Subcutaneous abdominal adipose tissue (tissue), 5 donors: ENCODE measurements at regions not wholly inside any gene's neighbourhood (a gene's known extent, or its start where the extent isn't known, plus 50 kb on each side); places are given as distances from the start of the nearest gene placed in this dataset.

ENCODE experiments used
- H3K27ac ChIP-seq: one replicate; pipeline ENCODE4 v1.7.0; 2013; ENCODE audit warnings: low read depth, mild to moderate bottlenecking, inconsistent platforms, low read length, moderate library complexity
- H3K27me3 ChIP-seq, 5 donors: one replicate each; pipeline ENCODE4 v1.7.0; 2013; ENCODE audit warnings: low read length in 5 of 5, inconsistent platforms in 1 of 5; ENCODE audit not compliant: control insufficient read depth in 5 of 5, insufficient read depth in 4 of 5
- H3K36me3 ChIP-seq, 5 donors: one replicate each; pipeline ENCODE4 v1.7.0; 2013; ENCODE audit warnings: low read length in 5 of 5; ENCODE audit not compliant: control insufficient read depth in 5 of 5, insufficient read depth in 5 of 5
- H3K4me1 ChIP-seq, 5 donors: one replicate each; pipeline ENCODE4 v1.7.0; 2013; ENCODE audit warnings: low read length in 5 of 5, mild to moderate bottlenecking in 3 of 5, moderate library complexity in 1 of 5; ENCODE audit not compliant: control insufficient read depth in 5 of 5, insufficient read depth in 5 of 5
- H3K4me3 ChIP-seq, 5 donors: one replicate each; pipeline ENCODE4 v1.7.0; 2013; ENCODE audit warnings: low read length in 5 of 5, low read depth in 1 of 5
- H3K9ac ChIP-seq, 5 donors: one replicate each; pipeline ENCODE4 v1.7.0; 2013; ENCODE audit warnings: low read length in 5 of 5, mild to moderate bottlenecking in 4 of 5, moderate library complexity in 3 of 5
- H3K9me3 ChIP-seq, 5 donors: one replicate each; pipeline ENCODE4 v1.7.0; 2013; ENCODE audit warnings: low read length in 5 of 5; ENCODE audit not compliant: control insufficient read depth in 5 of 5
- donor health status: healthy.
- donor health status: healthy.
- donor health status: healthy.
- donor health status: healthy.
- donor health status: healthy.

DNA sequence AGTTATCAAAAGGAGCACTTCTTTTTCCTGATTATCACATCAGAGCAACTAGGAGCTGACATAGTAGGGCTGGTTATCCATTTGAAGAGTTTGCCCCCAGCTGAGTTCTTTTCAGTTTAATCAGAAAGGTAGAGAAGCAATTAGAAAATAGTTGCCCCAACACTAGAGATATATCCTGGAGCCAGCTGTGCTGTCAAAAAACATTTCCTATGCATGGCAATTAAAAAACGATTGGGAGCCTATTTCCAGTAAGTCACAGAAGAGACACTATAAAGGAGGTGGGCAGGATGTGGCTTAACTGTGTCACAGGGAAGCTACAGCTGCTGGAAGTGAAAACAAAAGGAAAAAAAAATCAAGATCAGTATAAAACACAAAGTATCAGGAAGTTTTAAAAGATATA is 155.7 kb upstream of the SLITRK1 start:
- no peak overlapping the region for H3K4me3 ChIP-seq
- H3K4me1 ChIP-seq = no peaks in the 10 kb centered on the region
- no peak overlapping the region for H3K27ac ChIP-seq
- no peak overlapping the region for H3K9ac ChIP-seq
- no peaks in the 10 kb centered on the region for H3K27me3 ChIP-seq
- no peaks in the 10 kb centered on the region for H3K36me3 ChIP-seq
- no peaks in the 10 kb centered on the region for H3K9me3 ChIP-seq

DNA sequence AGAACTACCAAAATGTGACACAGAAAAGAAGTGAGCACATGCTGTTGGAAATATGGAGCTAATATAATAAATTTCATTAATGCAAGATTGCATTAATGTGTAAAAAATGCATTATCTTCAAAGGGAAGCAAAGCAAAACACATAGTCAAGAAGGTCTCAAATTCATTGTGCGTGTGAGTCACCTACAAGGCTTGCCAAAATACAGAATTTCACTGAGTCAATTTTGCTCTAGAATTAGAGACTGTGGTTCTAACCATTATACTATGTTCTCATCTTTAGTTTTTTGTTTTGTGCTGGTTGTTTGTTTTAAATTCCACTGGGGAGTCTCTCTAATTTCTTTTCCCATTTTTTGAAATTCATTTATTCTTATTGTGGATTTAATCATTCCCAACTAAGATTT is 149.8 kb upstream of the SLITRK1 start:
- no peaks in the 10 kb centered on the region for H3K9me3 ChIP-seq
- no peaks in the 10 kb centered on the region for H3K36me3 ChIP-seq
- H3K27me3 ChIP-seq = no peaks in the 10 kb centered on the region
- H3K4me3 ChIP-seq = no peak overlapping the region
- no peaks in the 10 kb centered on the region for H3K4me1 ChIP-seq
- no peak overlapping the region for H3K9ac ChIP-seq
- H3K27ac ChIP-seq = no peak overlapping the region

DNA sequence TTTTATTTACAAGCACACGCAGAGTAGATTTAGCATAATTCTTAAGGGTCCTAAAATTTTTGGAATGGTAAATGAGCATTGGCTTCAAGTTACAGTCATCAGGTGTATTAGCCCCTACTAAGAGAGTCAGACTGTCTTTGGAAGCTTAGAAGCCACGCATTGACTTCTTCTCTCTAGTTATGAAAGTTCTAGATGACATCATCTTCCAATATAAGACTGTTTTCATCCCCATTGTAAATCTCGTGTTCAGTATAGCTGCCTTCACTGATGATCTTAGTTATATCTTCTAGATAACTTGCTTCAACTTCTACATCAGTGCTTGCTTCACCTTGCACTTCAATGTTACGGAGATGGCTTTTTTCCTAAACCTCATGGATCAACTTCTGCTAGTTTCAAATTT is 148.8 kb upstream of the SLITRK1 start:
- Histone ChIP-seq H3K36me3 (no peaks in the 10 kb centered on the region), H3K27ac (no peak overlapping the region), H3K27me3 (no peaks in the 10 kb centered on the region)

DNA sequence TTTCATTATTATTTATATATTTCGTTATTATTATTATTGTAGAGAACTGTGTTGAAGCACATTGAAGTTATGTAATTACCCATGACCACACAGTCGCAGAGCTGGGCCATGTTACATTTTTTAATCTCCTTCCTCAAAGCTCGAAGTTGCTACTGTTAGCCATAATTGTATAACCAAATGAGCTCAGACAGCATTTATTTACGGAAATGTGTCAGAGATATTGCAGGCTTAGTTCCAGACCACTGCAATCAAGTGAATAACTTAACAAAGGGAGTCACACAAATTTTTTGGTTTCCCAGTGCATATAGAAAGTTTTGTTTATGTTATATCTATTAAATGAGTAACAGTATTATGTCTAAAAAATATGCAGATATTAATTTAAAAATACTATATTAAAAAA is 147.1 kb upstream of the SLITRK1 start:
- Histone ChIP-seq H3K4me1 (no peaks in the 10 kb centered on the region), H3K36me3 (no peaks in the 10 kb centered on the region), H3K9me3 (no peaks in the 10 kb centered on the region), H3K4me3 (no peak overlapping the region), H3K27ac (no peak overlapping the region), H3K9ac (no peak overlapping the region), H3K27me3 (no peaks in the 10 kb centered on the region)

More for the DNA sequence above, 148.8 kb upstream of the SLITRK1 start:
- H3K9me3 ChIP-seq = no peaks in the 10 kb centered on the region
- no peak overlapping the region for H3K9ac ChIP-seq
- H3K4me1 ChIP-seq = no peaks in the 10 kb centered on the region
- no peak overlapping the region for H3K4me3 ChIP-seq

DNA sequence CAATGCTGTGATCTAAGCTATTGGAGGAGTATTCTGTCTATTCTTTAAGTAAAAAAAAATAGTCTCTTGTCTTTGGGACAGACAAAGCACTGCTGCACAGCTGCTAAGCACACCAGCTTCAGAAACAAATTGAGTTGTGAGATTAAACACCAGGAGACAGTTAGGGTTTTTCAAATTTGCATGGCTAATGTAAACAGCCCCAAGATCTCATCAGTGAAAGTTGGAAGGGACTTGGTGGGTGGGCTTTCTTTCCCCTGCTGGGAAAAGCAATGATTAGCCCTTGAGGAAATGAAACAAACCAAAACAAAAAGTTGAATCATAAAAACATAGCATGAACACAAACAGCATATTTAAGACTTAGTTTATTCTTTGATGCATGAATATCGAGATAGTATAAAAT is 143.6 kb upstream of the SLITRK1 start:
- Histone ChIP-seq H3K9me3 (no peaks in the 10 kb centered on the region), H3K36me3 (no peaks in the 10 kb centered on the region), H3K4me3 (no peak overlapping the region), H3K9ac (no peak overlapping the region), H3K27me3 (no peaks in the 10 kb centered on the region), H3K27ac (no peak overlapping the region), H3K4me1 (no peaks in the 10 kb centered on the region)

DNA sequence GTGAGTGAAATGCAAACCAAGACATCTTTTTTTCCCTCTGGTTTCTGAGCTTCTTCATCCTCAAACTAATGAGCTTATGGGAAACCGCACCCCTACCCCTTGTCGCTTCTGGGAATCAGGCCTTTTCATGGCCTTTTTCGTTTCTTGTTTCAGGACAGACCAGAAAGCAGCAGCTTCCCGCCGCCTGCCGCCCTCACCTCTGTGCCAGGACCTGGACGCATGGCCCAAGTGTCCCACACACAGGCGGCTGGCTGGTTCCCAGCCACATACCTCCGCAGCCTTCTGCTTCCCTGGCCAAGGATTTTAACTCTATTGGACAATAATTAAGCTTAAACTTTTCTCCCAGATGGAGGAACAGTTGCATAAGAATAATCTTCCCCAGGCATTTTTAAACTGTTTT is 114.1 kb upstream of the SLITRK1 start:
- no peak overlapping the region for H3K27ac ChIP-seq
- H3K4me3 ChIP-seq = no peak overlapping the region
- H3K4me1 ChIP-seq = peaks cover 0 to 4% (median 0%) of the 10 kb centered on the region in 5 donors
- H3K9me3 ChIP-seq = no peaks in the 10 kb centered on the region
- H3K36me3 ChIP-seq = no peaks in the 10 kb centered on the region
- no peak overlapping the region for H3K9ac ChIP-seq
- no peaks in the 10 kb centered on the region for H3K27me3 ChIP-seq

DNA sequence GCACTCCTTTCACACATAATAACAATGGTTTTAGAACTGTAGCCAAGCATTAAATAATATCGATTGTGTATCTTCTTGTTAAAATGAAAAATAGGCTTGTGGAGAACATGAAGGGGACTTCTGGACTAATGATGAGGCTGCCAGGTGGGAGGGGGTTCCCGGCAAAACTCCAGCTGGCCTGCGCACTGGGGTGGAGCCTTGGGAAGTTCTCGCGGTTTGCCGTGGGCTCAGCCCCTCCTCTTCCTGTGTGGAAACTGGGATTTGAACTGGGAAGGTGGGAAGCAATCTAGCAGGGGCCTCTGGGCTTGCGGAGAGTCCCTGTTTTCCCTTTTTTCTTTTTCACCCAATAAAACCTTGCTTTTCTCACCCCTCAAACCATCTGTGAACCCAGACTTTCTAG is 113.7 kb upstream of the SLITRK1 start:
- no peak overlapping the region for H3K9ac ChIP-seq
- peaks cover 0 to 4% (median 0%) of the 10 kb centered on the region in 5 donors for H3K4me1 ChIP-seq
- no peak overlapping the region for H3K4me3 ChIP-seq
- no peaks in the 10 kb centered on the region for H3K9me3 ChIP-seq
- no peaks in the 10 kb centered on the region for H3K36me3 ChIP-seq
- H3K27ac ChIP-seq = no peak overlapping the region
- H3K27me3 ChIP-seq = no peaks in the 10 kb centered on the region

DNA sequence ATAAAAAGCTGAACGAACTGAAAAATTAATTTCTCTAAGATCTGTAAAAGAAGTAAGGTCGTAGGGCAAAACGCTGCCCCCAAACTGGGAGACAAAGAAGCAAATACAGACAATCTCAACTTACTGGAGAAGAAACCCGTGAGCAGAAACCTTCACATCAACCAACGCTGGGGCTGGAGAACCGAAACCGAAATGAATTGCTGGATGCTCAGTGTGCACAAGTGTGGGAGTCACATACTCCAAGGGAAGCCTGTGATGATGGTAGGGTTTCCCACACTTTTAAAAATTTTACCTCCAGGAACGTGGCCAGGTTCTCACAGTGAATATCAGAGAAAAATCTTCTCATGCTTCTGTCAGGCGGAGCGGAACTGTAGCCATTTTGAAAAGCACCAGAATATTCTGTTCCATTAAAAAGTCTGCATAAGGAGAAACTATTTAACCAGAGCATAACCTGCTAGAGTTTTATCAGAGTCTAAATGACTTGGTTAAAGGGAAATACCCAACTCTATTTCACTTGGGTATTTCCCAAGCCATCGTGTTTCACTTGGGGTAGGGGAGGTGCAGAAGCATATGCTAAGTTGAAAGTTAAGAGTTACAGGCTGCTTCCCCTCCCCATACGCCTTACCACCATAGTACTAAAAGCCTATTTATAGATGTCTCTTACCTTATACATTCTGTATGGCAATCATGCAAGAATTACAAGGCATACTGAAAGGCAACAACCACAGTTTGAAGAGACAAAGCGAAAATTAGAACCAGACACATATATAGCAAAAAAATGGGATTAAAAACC is 110.5 kb upstream of the SLITRK1 start:
- H3K9ac ChIP-seq = no peak overlapping the region
- no peaks in the 10 kb centered on the region for H3K9me3 ChIP-seq
- no peak overlapping the region for H3K27ac ChIP-seq
- H3K4me3 ChIP-seq = no peak overlapping the region
- H3K36me3 ChIP-seq = no peaks in the 10 kb centered on the region
- no peaks in the 10 kb centered on the region for H3K27me3 ChIP-seq
- H3K4me1 ChIP-seq = peaks cover 0 to 4% (median 0%) of the 10 kb centered on the region in 5 donors

DNA sequence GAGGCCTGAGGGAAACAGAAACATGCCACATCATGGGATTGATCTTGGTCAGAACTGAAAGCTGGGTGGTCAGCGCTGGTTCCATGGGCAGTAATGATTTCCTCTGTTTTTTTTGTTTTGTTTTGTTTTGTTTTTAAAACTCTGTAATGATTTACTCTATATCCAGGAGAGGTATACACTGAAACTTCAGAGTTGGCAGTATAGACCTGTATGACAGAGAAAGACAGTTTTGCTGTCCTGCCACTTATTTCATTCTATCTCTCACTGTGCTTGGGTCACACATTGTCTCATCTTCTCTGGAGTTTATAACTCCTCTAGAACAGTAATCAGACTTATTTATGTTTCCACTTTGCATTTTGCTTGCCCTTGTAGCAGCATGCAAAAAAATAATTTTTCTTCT is 105.1 kb upstream of the SLITRK1 start:
- H3K27me3 ChIP-seq = no peaks in the 10 kb centered on the region
- no peaks in the 10 kb centered on the region for H3K36me3 ChIP-seq
- no peaks in the 10 kb centered on the region for H3K4me1 ChIP-seq
- no peak overlapping the region for H3K4me3 ChIP-seq
- no peaks in the 10 kb centered on the region for H3K9me3 ChIP-seq
- no peak overlapping the region for H3K9ac ChIP-seq
- no peak overlapping the region for H3K27ac ChIP-seq

DNA sequence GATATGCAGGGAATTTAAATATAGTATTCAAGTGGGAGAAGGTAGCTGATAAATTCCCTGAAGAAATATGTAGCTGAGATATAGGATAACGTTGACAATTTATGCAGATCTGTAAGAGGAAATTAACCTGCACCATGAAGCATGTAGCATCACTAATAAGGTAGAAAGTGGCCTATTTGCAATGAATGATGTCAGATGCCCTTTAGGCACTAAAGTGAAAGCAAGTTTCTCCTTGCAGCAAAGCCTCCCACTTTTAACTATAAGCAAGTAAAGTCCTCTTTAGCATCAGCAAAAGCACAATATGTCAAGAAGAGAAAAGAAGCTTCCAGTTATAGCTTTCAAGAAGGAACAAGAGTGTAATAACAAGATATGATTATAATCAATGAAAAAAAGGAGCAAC is 102.5 kb upstream of the SLITRK1 start:
- Histone ChIP-seq H3K9ac (no peak overlapping the region), H3K27ac (no peak overlapping the region), H3K4me3 (no peak overlapping the region), H3K27me3 (no peaks in the 10 kb centered on the region), H3K36me3 (no peaks in the 10 kb centered on the region), H3K9me3 (no peaks in the 10 kb centered on the region), H3K4me1 (no peaks in the 10 kb centered on the region)
